ENCODE measurements at regions not wholly inside any gene's neighbourhood (a gene's known extent, or its start where the extent isn't known, plus 50 kb on each side); places are given as distances from the start of the nearest gene placed in this dataset.

DNA sequence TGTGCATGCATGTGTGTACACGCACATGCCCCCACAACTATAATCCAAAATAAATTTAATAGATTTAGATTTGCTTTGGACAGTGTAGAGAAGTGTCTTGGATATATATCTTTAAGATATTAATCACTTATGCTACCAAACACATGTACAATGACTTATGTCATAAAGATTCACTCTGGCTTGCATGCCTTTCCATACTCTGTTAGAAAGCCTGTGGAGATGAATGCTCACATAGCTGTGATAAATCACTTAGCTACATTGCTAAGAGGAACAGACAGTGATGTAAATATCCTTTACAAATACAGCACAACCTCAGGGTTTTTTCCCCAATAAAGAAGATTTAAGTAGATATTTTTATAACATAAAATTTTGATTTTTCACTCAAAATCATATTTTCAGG is 2484.8 kb upstream of the PCDH20 start:
- no peak for TF ChIP-seq NFRKB (IDR thresholded peaks at IDR 0.05)
- no peak for TF ChIP-seq SP1 (IDR thresholded peaks at IDR 0.05)
- TF ChIP-seq FOXM1 (IDR thresholded peaks at IDR 0.05; ENCODE audit: borderline replicate concordance): no peak
- TF ChIP-seq BHLHE40 (IDR thresholded peaks at IDR 0.05; ENCODE audit: borderline replicate concordance): no peak

Data from HEK293T (cell line).